ENCODE measurements at regions not wholly inside any gene's neighbourhood (a gene's known extent, or its start where the extent isn't known, plus 50 kb on each side); places are given as distances from the start of the nearest gene placed in this dataset.

DNA sequence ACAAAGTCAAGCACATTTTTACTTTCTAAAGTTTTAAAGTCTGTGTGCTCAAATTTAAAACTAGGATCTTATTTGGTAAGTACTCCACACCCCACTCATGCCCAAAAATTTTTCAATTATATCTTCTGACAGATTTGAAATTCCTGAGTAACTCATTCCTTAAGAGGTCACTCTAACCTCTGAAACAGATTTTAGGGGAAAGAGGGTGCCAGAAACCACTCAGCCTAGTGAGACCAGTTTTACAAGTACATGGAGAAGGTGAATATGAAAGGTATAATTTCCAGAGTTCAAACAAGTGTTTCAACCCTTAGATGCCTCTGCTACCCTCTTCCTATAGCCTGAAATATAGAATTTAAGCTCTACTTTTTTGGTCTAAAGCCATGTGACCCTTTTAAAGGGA is 79.2 kb downstream of the C7orf25 start:
- no peak for DNase-seq (ENCODE audit: low spot score)
- TF ChIP-seq, protein P1, sequence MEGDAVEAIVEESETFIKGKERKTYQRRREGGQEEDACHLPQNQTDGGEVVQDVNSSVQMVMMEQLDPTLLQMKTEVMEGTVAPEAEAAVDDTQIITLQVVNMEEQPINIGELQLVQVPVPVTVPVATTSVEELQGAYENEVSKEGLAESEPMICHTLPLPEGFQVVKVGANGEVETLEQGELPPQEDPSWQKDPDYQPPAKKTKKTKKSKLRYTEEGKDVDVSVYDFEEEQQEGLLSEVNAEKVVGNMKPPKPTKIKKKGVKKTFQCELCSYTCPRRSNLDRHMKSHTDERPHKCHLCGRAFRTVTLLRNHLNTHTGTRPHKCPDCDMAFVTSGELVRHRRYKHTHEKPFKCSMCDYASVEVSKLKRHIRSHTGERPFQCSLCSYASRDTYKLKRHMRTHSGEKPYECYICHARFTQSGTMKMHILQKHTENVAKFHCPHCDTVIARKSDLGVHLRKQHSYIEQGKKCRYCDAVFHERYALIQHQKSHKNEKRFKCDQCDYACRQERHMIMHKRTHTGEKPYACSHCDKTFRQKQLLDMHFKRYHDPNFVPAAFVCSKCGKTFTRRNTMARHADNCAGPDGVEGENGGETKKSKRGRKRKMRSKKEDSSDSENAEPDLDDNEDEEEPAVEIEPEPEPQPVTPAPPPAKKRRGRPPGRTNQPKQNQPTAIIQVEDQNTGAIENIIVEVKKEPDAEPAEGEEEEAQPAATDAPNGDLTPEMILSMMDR (IDR thresholded peaks at IDR 0.05; ENCODE audit: extremely low read depth, missing control alignments): no peak

- DNase-seq (ENCODE audit: low spot score): no peak
- TF ChIP-seq, protein P1 (IDR thresholded peaks at IDR 0.05; ENCODE audit: extremely low read depth, missing control alignments): no peak
Observed at GRCh38 chr7:42831718-42832522, 80.0 kb downstream of the C7orf25 start.

DNA sequence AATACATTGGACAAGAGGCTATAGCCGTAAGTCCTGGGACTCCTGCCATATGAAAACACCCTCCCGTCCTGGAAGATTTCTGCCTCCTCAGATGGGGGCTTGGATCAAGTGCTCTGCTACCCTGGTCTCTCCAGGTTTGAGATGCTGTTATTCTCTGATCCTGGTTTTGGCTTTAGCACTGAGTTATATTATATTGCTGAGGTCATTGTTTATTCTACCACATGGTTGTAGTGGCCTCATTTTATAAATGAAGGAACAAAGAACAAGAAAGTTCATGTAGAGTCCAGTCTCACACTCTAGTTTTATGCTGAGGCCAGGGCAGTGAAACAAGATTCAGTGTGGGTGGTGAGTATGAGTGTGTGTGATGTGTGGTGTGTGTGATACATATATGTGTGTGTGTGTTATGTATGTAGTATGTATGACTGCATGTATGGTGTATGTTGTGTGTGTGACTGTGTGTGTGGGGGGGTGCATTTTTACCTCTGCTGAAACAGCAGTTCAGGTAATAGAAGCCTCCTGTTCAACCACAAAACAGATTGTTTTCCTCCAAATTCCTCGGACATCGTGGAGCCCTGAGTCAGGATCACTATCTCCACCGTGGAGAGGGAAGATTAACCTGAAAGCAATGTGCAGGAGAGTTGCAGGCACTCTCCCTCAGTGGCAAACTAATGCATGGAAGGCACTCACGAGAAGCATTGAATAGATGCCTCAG is 80.7 kb downstream of the C7orf25 start:
- DNase-seq (ENCODE audit: low spot score): no peak
- TF ChIP-seq, protein P1 (IDR thresholded peaks at IDR 0.05; ENCODE audit: extremely low read depth, missing control alignments): no peak

- no peak for DNase-seq (ENCODE audit: low spot score)
- TF ChIP-seq, protein P1 (IDR thresholded peaks at IDR 0.05; ENCODE audit: extremely low read depth, missing control alignments): no peak
Observed at GRCh38 chr7:42812779-42813178, 99.1 kb downstream of the C7orf25 start.

DNA sequence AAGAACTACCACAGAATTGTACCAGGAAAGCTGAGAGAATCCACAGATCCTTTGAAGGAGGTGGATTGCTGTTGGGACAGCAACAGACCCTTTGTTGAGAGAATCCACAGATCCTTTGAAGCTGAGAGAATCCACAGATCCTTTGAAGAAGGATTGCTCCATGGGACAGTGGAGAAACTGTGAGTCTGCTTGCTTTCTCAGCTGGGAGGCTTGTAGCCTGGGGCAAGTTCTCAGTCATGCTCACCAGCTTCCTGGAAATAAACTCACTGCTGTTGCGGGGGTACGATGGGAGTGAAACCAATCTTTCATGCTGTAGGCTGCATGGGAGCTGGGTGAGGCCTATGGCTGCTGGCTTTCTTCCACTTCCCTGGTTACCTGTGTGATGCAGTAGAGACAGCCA is 106.3 kb downstream of the C7orf25 start:
- TF ChIP-seq, protein P1 (IDR thresholded peaks at IDR 0.05; ENCODE audit: extremely low read depth, missing control alignments): no peak
- DNase-seq (ENCODE audit: low spot score): no peak

- DNase-seq (ENCODE audit: low spot score): no peak
- TF ChIP-seq, protein P1 (IDR thresholded peaks at IDR 0.05; ENCODE audit: extremely low read depth, missing control alignments): no peak
Observed at GRCh38 chr7:42794673-42795072, 117.2 kb downstream of the C7orf25 start.

DNA sequence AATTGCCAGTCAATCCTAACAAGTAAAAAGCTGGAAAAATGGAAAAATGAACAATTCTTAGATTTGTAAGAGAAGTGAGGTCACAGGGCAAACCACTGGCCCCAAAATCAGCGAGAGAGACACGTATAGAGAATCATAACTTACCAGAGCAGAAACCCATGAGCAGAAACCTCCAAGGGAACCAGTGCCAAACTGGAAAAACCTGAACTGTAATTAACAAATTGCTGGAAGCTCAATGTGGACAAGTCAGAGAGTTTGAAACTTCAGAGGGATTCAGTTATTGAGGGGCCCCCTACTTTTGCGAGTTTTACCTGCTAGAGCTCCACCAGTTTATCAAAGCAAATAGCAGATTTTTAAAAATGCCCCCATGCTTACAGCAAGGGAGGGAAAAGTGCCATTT is 119.0 kb downstream of the C7orf25 start:
- DNase-seq (ENCODE audit: low spot score): no peak
- TF ChIP-seq, protein P1 (IDR thresholded peaks at IDR 0.05; ENCODE audit: extremely low read depth, missing control alignments): no peak
